ENCODE measurements at regions not wholly inside any gene's neighbourhood (a gene's known extent, or its start where the extent isn't known, plus 50 kb on each side); places are given as distances from the start of the nearest gene placed in this dataset.

- Histone ChIP-seq H3K36me3 (ENCODE audit: control insufficient read depth, insufficient read depth, low read length) (no peaks in the 10 kb centered on the region), H3K9me3 (ENCODE audit: control insufficient read depth, insufficient read depth, low read length) (no peaks in the 10 kb centered on the region), H3K27me3 (ENCODE audit: control insufficient read depth, insufficient read depth, low read length) (no peaks in the 10 kb centered on the region), H3K4me3 (ENCODE audit: low read length) (no peak overlapping the region), H3K4me1 (ENCODE audit: control insufficient read depth, insufficient read depth, low read length) (no peaks in the 10 kb centered on the region), H3K27ac (ENCODE audit: low read length) (no peak overlapping the region)
- Mint-ChIP-seq H3K27me3 (ENCODE audit: low read depth in 2 of 2) (peaks cover 18 to 25% of the 10 kb centered on the region in 2 donors), H3K36me3 (no peaks in the 10 kb centered on the region), H3K4me3 (no peak overlapping the region), H3K9me3 (no peaks in the 10 kb centered on the region), H3K4me1 (no peaks in the 10 kb centered on the region), H3K27ac (no peak overlapping the region)
- ATAC-seq (no peak), DNase-seq (no peak)
- TF ChIP-seq CTCF (IDR thresholded peaks at IDR 0.05): no peak
- intact Hi-C loops (cut with micrococcal nuclease): no loop called here
- 42% methylated on average over 2 of the region's 3 CpGs for WGBS (ENCODE audit: insufficient coverage)
Observed at GRCh38 chr2:240220371-240220770, 79.9 kb upstream of the OTOS start.

GRCh38 chr2:240223631-240224030 lies 83.2 kb upstream of the OTOS start:
- H3K9me3 ChIP-seq (ENCODE audit: control insufficient read depth, insufficient read depth, low read length): peaks cover 5% of the 10 kb centered on the region
- intact Hi-C loops (cut with micrococcal nuclease): no loop called here
- DNase-seq (no peak), ATAC-seq (no peak)
- H3K4me1 Mint-ChIP-seq: no peaks in the 10 kb centered on the region
- H3K4me1 ChIP-seq (ENCODE audit: control insufficient read depth, insufficient read depth, low read length): no peaks in the 10 kb centered on the region
- no peaks in the 10 kb centered on the region for H3K27me3 ChIP-seq (ENCODE audit: control insufficient read depth, insufficient read depth, low read length)
- no peak overlapping the region for H3K27ac ChIP-seq (ENCODE audit: low read length)
- peaks cover 6% of the 10 kb centered on the region for H3K36me3 Mint-ChIP-seq
- no peak overlapping the region for H3K4me3 Mint-ChIP-seq
- H3K9me3 Mint-ChIP-seq: peaks cover 2 to 3% of the 10 kb centered on the region in 2 donors
- WGBS (ENCODE audit: insufficient coverage): 64% methylated on average over 7 of the region's 7 CpGs
- peaks cover 18 to 25% of the 10 kb centered on the region in 2 donors for H3K27me3 Mint-ChIP-seq (ENCODE audit: low read depth in 2 of 2)
- no peak for TF ChIP-seq CTCF (IDR thresholded peaks at IDR 0.05)
- no peak overlapping the region for H3K27ac Mint-ChIP-seq
- no peaks in the 10 kb centered on the region for H3K36me3 ChIP-seq (ENCODE audit: control insufficient read depth, insufficient read depth, low read length)
- H3K4me3 ChIP-seq (ENCODE audit: low read length): no peak overlapping the region

GRCh38 chr2:240224676-240225075 lies 84.2 kb upstream of the OTOS start:
- intact Hi-C loops (cut with micrococcal nuclease): no loop called here
- 86% methylated on average over 5 of the region's 5 CpGs for WGBS (ENCODE audit: insufficient coverage)
- H3K27ac Mint-ChIP-seq: no peak overlapping the region

More at GRCh38 chr2:240224676-240225075, 84.2 kb upstream of the OTOS start:
- ATAC-seq: no peak
- peaks cover 2 to 9% of the 10 kb centered on the region in 2 donors for H3K9me3 Mint-ChIP-seq
- DNase-seq: no peak
- Histone ChIP-seq H3K9me3 (ENCODE audit: control insufficient read depth, insufficient read depth, low read length) (peaks cover 9% of the 10 kb centered on the region), H3K27ac (ENCODE audit: low read length) (no peak overlapping the region), H3K27me3 (ENCODE audit: control insufficient read depth, insufficient read depth, low read length) (no peaks in the 10 kb centered on the region), H3K4me3 (ENCODE audit: low read length) (no peak overlapping the region), H3K4me1 (ENCODE audit: control insufficient read depth, insufficient read depth, low read length) (no peaks in the 10 kb centered on the region), H3K36me3 (ENCODE audit: control insufficient read depth, insufficient read depth, low read length) (no peaks in the 10 kb centered on the region)
- peaks cover 14% of the 10 kb centered on the region for H3K36me3 Mint-ChIP-seq
- no peaks in the 10 kb centered on the region for H3K4me1 Mint-ChIP-seq
- no peak overlapping the region for H3K4me3 Mint-ChIP-seq
- no peak for TF ChIP-seq CTCF (IDR thresholded peaks at IDR 0.05)
- peaks cover 21 to 33% of the 10 kb centered on the region in 2 donors for H3K27me3 Mint-ChIP-seq (ENCODE audit: low read depth in 2 of 2)
